Stimulated activated CD4-positive, alpha-beta T cell treated with anti-CD3 and anti-CD28 coated beads, Interleukin-1b, Interleukin-23, amount 100 ng/mL, for 24 hours (primary cell): ENCODE measurements at regions not wholly inside any gene's neighbourhood (a gene's known extent, or its start where the extent isn't known, plus 50 kb on each side); places are given as distances from the start of the nearest gene placed in this dataset.
"Not testable (repeated sequence)": the region's sequence is repeated elsewhere in the genome, so short reads cannot be mapped to it uniquely, and the experiment has no call there.

Experiments used
- DNase-seq, 4 experiments: peaks; one replicate each; pipeline ENCODE4 v3.0.0-alpha.2; 2020; ENCODE audit warnings: low read depth in 4 of 4, low spot score in 1 of 4

GRCh38 chr14:51576117-51576430 lies 75.6 kb upstream of the FRMD6 start:
- DNase-seq = no peak

GRCh38 chr14:51576879-51577278 lies 74.8 kb upstream of the FRMD6 start:
- no peak for DNase-seq

DNA sequence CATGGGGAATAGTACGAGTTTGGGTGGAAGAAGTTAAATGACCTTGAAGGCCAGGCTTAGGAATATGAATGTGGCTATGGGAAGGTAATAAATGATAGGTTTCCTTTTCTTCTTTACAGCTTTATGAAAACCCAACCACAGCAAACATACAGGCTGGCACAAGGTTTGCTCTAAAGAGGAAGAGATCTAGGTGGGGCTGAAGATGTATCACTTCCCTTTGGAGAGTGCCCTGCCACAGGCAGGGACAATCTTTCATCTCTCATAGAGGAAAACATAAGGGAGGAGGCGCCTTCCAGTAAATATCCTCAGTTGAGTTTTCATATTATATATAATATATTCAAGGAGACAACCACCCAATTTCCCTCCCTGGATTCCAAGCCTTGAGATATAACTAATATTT lies 72.9 kb upstream of the FRMD6 start:
- DNase-seq = no peak

DNA sequence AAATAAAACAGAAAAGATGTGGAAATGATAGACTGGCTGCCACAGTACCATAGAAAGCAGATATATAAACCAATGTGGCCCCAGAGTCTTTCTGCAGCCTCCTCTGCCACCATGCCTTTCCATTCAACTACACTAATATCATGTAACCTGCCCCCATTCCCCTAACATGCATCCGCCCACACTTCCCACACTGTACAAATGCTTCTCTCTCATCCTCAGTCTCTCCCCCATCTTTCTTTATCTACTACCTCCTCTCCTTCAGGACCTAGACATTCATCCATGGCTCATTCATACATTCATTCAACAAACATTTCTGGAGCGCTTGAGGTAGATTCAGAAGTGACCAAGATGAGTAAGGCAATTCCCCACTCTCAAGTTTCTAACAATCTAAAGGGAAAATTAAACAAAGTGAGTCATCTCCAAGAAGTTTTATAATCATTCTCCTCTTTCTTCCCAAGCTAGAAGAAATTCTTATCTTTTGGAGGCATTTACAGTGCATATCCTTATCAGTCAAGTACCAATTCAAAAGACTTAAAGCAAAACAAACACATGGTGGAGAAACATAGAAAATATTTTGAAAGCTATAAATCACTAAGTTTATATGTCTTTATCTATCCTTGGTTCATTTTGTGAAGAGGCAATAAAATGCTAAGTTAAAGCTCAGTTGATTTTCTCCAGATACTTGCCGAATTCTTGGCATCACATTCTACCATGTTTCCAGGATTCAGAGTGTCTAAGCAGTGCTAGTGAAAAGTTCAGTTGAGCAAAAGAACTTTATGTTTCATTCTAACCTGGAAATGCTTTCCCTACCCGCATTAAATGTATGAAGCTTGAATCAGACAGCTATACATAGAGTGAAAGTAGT lies 70.5 kb upstream of the FRMD6 start:
- DNase-seq = no peak

DNA sequence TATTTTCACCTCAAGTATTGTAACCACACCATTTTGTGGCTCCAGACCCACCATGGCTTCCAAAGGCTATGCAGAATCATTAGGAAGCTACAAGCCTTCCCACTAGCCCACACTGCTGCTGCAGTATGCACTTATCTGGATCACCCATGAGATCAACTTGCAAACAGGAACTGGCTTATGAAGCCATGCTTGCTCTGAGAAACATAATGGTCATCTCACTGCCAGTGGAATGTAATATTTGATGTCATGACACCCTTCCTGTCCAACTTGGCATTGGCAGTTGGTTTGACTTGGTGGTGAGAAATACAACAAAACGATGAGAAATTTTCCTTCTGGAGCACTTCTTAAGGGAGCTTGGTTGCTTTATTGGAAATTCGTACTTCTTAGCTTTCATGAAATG lies 69.3 kb upstream of the FRMD6 start:
- DNase-seq = no peak

DNA sequence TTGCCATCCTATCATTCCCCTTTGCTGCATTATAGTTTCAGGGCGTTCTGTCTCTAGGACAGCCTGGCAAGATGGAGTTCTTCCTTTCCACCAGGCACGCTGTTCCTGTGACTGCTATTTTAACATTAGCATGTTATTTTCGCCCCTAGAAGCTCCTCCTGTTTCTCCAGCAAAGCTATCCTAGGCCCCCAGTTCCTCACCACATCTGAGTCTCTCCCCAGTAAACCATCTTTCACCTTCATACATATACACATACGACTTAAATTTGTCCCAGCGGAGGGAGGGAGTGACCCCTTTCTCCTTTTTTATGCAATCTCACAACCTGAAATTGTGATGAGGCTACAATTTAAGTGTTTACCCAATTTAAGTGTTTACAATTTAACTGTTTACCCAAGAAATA lies 66.7 kb upstream of the FRMD6 start:
- DNase-seq = no peak

- DNase-seq = no peak
Observed at GRCh38 chr14:51592836-51593235, 58.9 kb upstream of the FRMD6 start.

- DNase-seq = no peak
Observed at GRCh38 chr14:51593397-51593796, 58.3 kb upstream of the FRMD6 start.

- DNase-seq = no peak
Observed at GRCh38 chr14:51595881-51596455, 55.7 kb upstream of the FRMD6 start.

GRCh38 chr14:51596488-51597117 lies 55.1 kb upstream of the FRMD6 start:
- DNase-seq = no peak

GRCh38 chr14:51597261-51598001 lies 54.3 kb upstream of the FRMD6 start:
- DNase-seq = no peak

GRCh38 chr14:51598924-51599600 lies 52.6 kb upstream of the FRMD6 start:
- not testable (repeated sequence) for DNase-seq

DNA sequence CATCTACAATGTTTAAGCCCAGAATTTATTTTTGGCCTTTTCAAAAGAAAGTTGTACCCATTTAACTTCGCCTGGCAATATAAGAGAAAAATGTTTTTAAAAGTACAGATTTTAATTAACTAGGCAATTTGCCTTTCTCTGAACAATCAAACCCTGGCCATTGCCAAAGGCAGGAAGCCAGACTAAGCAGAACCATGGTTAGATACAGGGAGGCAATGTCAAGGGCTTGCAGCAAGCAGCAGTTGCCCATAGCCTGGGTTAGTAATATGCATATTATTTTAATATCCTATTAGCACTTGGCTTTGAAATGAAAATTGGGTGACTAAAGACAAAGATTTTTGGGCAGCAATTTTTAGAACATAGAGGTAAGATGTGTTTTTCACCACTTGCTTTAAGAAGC lies 51.1 kb upstream of the FRMD6 start:
- DNase-seq = no peak
